COLO829 (cell line): ENCODE measurements at regions not wholly inside any gene's neighbourhood (a gene's known extent, or its start where the extent isn't known, plus 50 kb on each side); places are given as distances from the start of the nearest gene placed in this dataset.

Experiments used
- DNase-seq: peaks from one replicate; pipeline ENCODE4 v3.0.0; 2012; ENCODE audit warnings: low spot score

GRCh38 chr7:8937204-8937603, 503.8 kb downstream of the NXPH1 start:
- no peak for DNase-seq

GRCh38 chr7:8938044-8938805, 504.8 kb downstream of the NXPH1 start:
- DNase-seq: no peak

DNA sequence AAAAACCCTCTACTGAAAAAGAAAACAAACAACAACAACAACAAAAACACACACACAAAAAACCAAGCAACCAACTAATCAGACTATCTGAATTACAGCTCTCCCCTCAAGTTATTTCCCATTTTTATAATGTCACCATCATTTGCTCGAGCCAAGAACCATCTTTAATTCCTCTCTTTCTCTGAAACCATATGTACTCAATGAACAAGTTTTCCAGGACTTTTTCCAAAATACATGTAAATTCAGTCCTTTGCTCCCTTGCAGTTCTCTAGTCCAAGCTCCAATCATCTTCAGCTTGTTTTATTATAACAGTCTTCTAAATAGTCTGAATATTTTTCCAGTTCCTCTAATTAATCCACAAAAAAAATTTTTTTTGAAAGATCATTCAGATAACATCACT, 506.0 kb downstream of the NXPH1 start:
- no peak for DNase-seq

DNA sequence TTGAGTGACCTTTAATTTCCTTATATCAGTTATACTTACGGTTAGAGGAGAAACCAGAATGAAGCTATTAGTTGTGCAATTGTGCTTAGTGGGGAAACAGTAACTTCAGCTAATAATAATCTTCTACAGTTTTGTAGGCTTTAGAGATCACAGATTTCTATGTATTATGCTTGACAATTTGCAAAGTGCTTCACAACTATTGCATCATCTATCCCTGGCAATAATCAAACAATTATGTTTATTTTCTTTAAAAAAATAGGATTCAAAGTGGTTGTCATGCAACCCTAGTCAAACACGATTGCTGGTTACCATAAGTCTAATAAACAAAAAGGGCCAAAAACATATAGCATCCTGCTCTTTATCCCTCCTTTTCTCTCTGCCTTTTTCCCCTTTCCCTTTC, 530.3 kb downstream of the NXPH1 start:
- DNase-seq: no peak

- DNase-seq: no peak
Observed at GRCh38 chr7:8965177-8965576, 531.8 kb downstream of the NXPH1 start.

- no peak for DNase-seq
Observed at GRCh38 chr7:8973601-8974000, 540.2 kb downstream of the NXPH1 start.

DNA sequence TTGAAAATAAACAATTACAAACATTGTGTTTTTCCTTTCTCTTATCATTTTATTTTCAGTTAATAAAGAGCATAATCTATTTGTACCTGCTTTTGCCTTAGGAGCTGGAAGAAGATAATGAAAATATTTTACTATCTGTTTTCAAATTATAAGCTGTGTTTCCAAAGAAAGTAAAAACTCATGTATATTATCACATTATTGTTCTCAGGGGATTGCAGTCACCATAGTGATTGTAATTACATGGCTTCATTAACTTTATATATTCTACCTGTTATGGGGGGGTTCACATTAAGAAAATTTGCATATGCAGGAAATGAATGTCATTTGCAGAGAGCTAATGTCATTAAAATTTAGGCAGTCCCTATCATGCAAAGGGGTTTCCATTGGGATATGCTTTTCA, 542.3 kb downstream of the NXPH1 start:
- DNase-seq: no peak

- DNase-seq: no peak
Observed at GRCh38 chr7:8982338-8982992, 549.1 kb downstream of the NXPH1 start.

GRCh38 chr7:8985255-8985654, 551.8 kb downstream of the NXPH1 start:
- DNase-seq: no peak

- DNase-seq: no peak
Observed at GRCh38 chr7:8988267-8988666, 554.9 kb downstream of the NXPH1 start.

DNA sequence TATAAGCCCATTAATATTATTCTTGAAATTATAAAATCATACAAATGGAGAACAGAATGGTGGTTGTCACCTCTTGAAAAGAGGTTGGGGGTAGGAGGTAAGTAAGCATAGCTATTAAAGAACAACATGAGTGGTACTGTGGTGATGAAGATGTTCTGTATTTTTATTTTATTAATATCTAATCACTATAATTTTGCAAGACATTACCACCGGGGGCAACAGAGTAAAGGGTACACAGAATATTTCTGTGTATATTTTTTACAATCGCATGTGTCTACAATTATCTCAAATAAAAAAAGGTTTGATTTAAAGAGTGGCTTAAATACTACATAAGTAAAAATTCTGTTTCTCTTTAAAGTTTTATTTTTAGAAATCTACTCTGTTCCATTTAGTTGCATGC, 557.8 kb downstream of the NXPH1 start:
- no peak for DNase-seq

GRCh38 chr7:8998762-8999161, 565.4 kb downstream of the NXPH1 start:
- no peak for DNase-seq

- DNase-seq: no peak
Observed at GRCh38 chr7:9013940-9014339, 580.5 kb downstream of the NXPH1 start.

DNA sequence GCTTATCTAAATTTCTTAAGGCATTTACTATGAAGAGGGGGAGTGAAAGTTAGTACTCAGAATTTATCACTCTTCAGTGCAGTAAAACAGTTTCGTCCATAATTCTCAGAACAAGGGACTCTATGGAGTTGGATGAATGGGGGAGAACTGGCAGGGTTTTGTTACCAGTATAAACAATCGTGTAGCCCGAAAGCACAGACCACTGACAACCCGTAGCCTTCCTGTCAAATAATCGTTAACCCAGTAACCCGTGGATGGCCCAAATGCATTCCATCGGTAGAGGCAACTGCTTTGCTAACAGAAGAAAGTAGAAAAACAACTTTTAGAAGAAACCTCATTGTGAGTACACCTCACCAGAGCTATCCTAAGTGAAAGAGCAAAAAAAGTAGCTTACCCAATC, 583.9 kb downstream of the NXPH1 start:
- DNase-seq: no peak

DNA sequence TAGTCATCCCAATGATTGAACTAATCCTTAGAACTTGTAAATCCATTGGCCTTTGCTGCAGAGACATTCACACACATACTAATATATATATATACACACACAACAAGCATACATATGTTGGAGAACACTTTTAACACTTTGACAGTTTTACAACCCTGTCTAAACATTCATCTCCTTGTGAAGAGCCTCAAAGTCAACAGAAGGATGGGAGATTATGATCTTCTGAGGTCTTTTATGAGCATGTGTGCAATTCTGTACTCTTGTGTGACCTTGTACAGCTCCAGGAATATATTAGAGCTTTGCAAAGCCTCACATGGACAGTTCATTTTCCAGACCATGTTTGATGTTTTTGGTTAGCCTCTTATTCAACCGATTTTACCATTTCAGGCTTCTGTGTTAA, 589.0 kb downstream of the NXPH1 start:
- DNase-seq: no peak

DNA sequence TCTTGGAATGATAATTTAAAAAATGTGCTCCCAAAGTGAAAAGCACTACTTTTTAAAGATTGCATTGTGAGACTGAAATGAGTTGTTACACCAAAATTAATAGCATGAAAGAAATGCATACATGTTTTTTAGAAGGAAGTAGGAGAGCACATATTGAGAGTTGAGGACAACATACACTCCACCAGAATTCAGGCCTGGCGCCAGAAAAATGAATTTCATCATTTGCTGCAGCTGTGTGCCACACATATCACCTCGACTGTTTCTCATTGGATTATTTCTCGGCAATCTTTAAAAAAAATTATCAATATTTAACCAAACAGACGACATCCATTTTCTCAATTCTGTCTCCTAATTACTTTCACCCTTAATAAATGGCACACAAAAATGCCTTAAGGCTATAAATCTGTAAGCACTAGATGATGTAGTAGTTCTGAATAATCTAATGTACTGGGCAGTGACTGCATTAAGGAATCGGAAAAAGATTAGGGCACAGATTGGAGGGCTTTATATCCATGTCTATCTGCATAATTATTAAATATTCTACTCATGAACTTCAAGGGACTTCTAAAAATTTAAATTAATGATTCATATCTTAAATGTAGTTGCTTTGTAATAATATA, 590.4 kb downstream of the NXPH1 start:
- no peak for DNase-seq

GRCh38 chr7:9026121-9026520, 592.7 kb downstream of the NXPH1 start:
- peak; percentile 56 for DNase-seq

GRCh38 chr7:9028012-9028411, 594.6 kb downstream of the NXPH1 start:
- no peak for DNase-seq

DNA sequence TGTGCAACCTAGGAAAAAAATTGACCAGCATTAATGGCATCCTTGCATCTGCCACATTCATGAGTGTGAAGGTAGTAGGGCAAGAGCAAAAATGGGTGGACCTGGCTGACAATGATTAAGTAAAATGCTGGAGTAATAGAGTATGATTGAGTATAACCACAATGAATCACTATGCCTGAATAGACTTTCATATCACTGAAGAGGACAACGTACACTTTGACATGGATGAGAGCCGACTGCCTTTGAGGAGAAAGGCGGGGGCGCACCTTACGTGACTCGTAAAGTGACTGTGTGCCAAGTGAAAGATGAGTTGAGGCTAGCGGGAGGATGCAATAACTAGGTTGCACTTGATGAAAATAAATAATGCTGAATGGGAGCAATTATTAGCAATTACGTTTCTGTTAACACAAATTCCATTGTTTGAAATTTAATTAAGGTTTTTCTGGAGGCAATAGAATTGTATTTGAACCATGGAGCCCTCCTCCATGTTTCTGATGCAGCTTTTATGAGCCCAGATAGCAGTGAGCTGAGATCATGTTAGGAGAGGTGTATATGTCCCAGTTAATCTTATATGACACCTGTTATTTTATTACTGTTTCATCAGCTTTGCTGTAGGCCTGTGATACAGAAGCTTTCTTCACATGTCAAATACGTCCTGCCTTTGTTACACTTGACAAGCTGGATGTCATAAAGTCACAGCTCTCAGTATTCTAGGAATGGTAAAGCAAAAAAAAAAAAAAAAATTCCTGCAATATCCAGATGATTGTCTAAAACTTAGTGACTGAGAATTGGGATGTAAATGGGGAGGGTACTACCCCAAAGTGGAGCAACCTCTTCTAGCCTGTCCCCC, 596.5 kb downstream of the NXPH1 start:
- DNase-seq: peak; percentile 47

DNA sequence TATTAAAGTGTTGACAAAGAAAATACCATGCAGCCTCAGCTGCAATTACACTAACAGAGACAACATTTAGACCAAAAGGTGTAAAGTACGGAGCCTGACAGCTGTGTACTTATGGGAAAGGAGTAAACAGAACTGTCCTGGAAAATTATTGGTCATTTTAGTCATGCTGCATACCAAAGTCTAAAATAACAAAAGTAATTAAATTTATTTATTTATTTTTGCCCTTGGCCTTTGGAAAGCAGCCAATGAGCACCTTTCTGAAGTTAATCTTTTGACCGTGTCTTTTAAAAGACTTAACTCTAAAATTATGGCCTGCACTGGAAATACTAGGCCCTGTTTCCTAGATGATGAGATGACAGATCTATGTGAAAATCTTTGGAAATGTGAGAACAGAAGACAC, 597.6 kb downstream of the NXPH1 start:
- DNase-seq: no peak

DNA sequence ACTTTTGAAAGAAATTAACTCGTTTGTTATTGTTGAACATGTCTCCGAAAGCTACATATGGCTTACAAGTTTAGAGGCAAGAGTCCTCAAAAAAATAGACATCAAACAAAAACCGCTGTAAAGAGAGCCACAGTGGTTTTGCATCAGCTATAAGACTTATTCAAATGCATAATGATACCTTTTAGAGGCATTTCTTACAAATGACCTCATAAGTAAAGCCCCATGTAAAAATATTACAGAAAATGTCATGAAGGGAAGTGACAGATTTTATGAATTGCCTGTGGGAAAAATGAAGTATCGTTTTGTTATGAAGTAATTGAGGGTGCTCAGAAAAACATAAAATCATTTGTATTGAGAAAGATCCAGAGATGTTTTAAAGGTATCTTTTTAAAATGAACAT, 598.0 kb downstream of the NXPH1 start:
- DNase-seq: no peak

DNA sequence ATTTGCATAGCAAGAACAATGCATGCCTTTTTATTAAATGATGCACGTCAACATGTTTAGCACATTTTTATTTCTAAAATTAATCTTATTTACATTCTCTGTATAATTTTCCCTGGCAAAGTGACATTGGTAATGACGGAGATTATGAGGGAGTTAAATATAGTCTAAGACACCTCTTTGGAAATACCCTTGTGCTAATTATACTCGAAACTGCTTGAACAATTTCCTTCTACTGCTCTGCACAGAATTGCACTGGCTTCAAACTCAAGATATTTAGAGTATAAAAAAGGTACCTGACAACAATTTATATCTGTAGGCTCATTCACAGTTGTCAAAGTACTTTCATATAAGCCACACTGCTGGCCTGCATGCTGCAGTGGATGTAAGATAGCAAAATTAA, 602.7 kb downstream of the NXPH1 start:
- no peak for DNase-seq
